MV-4-11 (cell line): ENCODE measurements at regions not wholly inside any gene's neighbourhood (a gene's known extent, or its start where the extent isn't known, plus 50 kb on each side); places are given as distances from the start of the nearest gene placed in this dataset.

Experiments
- DNase-seq: peaks from one replicate; lab custom pipeline; 2025; lab: John Stamatoyannopoulos, UW

DNA sequence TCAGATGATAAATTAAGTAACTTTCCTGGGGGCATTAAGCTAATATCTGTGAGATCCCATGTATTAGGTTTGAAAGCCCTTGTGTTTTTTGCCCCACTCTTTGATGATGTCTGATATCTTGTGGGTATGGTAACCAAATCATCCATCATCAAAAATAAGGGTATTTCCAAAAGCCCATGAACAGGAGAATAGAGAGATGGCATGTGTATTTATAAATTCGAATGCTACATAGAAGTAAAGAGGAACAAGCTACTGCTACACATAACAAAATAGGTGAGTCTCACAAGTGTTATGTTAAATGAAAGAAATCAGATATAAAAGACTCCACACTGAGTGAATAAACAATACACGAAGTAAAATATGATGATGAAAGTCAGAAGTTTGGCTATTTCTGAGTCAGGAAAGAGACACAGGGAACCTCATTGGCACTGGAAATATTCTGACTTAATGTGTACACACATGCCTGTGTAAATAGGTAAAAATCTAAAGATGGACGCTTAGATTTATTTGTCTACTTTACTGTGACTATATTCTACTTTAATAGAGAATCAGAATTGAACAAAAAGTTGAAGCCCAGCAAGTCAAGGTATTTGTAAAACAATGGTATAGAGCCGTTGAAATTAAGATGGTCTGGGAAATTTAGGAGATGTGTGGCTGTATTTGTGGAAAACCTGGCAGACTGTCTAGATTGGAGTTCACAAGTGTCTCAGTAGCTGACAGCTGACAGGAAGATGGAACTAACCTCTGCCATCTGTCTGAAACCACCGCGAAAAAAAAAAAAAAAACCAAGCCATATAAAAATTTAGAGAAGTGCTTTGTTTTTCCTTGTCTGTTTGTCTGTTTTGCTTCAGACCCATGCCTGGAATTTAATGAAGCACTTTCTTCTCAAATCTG, 111.0 kb upstream of the TGFBR2 start:
- peak; percentile 42 for DNase-seq

DNA sequence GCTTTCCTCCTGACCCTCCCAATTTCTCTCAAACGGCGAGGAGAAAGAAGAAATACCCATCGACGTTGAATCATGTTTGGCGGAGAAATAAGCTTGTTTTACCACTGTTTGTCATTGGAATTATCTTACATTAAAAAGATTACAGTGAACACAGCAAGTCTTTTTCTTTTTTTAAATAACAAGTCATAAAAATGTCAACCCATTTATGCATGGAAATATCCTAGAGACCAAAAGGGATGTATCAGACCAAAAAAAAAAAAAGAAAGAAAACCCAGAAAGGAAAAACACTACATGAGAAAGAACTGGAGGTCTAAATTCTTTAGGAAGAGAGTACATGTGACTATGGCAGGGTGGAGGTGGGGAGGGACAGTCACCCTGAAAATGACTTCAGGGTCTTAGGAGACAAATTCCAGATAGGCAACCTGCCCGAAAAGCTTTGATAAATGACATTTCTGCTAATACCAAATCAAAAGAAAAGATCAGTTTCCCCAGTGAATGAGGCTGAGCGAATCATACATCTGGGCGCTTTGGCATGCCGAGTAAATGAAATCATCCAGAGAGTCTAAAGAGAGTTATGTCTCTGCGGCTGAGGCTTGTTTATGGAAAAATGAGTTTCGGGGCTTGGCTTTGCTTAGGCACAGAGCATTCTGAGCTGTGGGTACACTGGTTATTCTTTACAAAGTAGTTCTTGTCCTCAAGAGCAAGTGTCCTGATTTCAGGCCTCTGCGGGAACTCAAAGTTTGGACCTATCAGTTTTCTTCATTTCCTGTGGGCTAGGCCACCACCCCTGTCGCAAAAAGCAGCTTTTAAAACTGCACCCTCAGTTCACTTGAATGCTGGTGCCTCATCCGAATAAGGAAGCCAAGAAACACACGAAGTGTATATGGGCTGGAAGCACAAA, 110.1 kb upstream of the TGFBR2 start:
- peak; percentile 45 for DNase-seq

DNA sequence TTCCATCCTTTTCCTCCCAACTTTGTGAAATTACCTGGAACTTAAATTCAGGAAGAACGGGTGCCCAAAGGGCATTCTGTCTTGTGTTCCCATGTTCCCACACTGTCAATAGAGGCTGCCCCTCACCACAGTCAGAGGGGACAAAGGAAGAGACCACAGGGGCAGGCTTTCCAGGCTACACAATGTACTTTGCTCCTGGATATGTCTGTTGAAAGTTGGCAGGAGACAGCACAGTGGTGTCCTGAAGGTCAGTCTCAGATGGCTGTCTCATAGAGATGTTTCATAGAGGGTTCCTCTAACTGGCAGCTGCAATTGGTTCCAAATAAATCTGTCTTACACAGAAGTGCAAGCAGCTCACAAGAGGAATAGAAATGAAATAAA, 107.8 kb upstream of the TGFBR2 start:
- no peak for DNase-seq

DNA sequence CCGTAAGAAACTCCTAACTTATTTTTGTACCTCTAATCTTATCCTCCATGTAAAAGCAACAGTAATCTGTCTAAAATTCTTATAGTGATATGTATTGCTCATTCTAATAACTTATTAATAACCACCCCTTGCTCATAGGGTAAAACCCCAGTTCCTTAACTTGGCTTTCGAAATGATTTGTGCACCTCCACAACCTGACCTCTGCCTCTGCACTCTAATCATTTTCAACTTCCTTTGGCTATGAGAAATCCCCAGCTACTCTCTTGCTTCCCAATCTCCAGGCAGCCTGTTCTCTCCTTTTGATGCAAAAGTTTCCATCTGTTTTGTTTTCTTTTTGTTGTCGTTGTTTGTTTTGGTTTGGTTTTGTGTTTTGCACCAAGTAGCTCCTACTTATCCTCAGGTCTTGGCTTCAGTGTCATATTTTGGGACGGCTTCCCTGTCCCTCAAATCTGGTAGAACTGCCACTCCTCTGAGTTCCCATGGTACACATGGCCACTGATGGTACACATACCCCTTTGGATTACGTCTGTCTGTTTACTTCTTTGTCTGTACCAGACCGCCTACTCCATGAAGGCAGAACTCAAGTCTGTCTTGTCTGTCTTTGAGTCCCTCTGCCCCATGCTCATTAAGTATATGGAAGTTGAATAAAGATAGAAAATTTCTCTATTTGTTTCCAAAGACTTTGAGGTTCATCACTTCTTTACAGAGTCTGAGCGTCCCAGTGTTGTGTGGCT, 105.6 kb upstream of the TGFBR2 start:
- no peak for DNase-seq

DNA sequence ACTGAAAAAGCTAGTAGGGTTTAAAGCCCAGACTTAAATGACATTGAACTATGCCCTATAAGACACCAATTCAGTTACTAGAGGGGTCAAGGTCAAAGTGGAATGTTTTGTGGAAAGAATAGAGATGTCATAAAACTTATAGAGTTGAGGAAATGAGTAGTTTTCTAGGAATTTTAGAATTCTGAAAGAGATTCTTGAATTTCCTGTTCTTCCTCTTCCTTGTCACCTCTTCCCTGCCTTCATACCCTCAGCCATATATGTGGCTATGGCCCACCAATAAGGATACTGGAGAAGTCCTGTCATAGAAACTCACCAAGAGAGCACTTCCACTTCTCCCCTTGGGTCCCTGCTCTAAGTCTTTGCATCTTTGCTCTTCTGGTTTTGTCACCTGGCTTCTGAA, 104.9 kb upstream of the TGFBR2 start:
- no peak for DNase-seq

DNA sequence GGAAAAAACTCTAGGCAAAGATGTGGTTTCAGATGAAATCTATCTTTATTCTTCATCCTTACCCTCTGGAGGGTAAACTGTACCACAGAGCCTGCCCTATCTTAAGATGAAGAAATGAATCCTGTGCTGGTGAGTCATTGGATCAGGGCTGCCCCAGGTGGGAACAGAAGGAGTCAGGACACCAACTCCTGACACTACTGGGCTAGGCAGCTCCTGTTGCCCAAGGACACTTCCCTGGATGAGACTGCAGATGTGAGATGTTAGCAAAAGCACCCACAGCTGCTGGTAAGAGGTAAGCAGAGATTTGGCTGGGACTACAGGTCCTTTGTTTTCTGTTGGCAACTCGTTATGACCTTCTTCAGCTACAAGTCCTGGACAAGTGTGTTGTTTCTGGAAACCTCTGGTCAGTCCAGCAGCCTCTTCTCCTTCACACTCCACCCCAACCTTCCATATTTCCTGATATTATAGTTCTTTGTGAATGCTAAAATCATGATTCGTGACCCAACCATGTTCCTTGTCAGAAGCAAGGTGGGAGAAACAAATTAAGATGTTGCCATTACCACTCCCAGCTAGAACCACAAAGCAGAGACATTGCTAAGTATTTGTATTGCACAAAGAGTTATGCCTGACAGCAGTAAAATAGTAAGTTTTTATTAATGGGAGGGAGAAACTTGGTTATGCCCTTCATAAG, 104.2 kb upstream of the TGFBR2 start:
- no peak for DNase-seq

DNA sequence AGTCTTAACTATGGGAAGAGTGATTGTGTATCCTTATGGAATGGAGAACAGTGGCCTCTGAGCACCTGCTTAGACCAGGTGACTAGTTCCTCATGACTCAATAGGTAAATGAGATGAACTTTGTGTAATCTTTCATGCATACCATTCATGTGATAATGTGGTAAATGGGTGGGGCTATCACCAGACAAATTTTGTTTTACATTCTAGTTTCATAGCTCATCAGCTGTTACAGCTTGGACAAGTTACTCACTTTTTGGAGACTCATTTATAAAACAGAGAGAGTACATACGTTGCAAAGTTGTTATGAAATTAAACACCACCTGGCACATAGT, 103.7 kb upstream of the TGFBR2 start:
- DNase-seq = no peak

DNA sequence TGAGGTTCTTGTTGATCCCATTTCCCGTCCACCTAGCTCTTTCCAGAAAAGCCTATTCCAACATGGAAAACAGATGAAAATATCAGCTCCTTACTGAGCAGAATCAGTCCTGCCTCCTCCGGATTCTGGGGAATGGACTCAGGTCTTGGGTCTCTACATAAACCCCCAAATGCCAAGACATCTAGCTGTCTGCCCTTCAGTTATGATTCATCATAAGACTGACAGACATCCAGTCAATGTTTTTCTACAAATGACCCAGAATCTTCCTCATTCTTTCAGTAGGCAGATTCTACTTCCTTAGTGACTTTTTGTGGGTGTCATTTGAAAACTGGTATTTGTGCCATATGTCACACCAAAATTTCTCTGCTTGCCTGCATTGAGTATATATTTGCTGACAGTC, 103.0 kb upstream of the TGFBR2 start:
- peak; percentile 18 for DNase-seq

DNA sequence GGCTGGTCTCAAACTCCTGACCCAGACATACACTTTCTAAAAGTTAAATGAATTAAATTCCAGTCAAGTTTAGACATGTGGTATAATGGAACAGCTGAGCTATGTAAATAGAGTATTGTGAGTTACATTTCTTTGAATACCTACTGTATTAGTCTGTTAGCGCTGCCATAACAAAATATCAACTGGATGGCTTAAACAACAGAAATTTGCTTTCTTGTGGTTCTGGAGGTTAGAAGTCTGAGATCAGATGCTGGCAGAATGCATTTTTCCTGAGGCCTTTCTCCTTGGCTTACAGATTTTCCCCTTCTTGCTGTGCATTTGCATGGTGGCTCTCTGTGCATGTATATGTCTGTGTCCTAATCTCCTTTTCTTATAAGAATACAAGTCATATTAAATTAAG, 101.5 kb upstream of the TGFBR2 start:
- no peak for DNase-seq

DNA sequence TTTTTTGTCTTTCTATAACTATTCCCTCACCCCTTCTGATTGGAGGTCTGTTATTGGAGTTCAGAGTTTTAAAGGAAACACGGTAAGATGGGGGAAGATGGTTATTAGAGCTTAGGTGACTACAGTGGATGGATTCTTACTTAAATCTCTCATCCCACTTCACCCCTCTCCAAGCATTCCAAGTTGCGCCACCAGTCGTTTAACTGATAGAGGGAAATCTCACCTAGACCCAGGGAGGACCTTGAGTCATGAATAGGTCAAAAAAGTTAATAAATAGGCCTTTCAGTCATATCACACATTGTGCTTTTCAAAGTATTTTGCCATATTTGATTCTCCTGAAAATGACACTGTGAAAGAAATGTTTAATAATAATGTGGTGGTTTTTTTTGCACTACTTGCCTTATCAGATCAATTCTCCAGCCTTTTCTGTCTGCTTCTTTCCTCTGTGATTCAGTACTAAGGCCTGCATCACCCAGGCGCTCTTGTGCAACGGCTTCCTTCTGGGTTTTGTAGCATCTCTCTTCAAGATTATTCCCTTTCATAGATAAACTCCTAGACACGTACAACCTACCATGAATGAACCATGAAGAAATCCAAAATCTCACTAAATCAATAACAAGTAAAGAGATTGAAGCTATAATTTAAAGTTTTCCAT, 100.4 kb upstream of the TGFBR2 start:
- DNase-seq = no peak

DNA sequence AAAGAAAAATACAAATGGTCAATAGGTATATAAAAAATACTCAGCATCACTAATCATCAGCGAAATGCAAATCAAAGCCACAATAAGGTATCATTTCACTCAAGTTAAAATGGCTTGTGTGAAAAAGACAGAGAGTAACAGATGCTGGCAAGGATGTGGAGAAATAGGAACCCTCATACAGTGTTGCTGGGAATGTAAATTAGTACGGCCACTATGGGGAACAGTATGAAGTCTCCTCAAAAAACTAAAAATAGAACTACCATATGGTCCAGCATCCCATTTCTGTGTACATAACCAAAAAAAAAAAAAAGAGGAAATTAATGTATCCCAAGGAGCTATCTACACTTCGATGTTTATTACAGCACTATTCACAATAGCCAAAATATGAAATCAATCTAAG, 98.1 kb upstream of the TGFBR2 start:
- DNase-seq = no peak

DNA sequence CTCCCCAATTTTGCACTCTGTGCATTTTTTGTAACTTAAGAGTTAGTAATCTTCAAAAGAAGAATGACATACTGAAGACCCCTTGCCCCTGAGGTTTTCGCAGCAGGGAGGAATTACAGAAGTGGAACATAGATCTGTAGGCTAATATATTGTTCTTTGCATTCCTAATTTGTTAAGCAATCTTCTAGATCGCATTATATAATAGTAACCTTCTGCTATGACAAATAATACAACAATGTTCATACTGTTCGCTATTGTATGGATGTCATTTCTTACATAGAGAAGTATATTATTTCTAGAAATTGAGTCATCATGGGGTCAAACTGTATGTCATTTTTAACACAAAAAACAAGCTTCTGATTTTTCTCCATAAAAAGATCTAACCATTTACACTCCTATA, 95.8 kb upstream of the TGFBR2 start:
- no peak for DNase-seq

DNA sequence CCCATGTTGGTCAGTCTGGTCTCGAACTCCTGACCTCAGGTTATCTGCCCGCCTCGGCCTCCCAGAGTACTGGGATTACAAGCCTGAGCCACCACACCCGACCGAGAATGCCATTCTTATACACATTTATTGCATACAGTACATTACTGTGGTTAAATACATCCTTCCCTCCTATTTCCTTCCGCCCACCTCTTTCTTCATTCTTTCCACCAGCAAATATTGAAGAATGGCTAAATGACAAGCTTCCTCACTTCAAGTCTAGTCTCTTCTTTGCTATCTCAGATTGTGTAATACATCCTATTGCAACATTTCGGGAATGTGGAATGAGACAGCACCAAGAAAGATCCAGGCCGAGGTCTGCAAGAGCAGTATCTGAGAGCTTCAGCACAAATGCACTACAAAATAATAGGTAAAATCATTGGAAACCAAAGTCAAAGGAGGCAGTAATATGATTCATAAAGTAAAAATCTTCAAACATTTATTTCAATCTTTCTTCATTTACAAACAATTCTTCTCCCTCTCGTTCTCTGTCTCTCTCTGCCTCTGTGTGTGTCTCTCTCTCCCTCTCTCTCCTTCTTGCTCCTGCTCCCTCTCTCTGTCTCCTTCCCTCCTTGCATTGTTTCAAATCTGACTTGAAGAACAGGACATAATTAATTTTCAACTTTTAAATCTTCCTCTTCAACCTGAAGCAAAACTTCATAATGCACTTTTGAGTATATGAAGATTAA, 94.7 kb upstream of the TGFBR2 start:
- DNase-seq = peak; percentile 84

DNA sequence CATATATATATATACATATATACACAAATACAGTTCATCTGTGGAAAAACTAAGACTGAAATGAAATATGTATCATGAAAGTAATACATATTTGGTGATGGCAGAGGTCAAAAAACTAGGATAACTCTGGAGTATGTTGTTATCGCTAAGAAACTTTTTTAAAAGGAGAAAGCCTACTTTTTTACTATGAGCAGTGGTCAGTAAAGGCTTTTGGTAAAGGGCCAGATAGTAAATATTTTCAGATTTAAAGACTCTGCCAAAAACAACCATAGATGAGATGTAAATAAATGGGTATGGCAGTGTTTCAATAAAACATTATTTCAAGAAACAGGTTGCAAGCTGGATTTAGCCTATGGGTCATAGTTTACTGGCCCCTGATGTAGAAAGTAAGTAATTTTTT, 93.8 kb upstream of the TGFBR2 start:
- no peak for DNase-seq

DNA sequence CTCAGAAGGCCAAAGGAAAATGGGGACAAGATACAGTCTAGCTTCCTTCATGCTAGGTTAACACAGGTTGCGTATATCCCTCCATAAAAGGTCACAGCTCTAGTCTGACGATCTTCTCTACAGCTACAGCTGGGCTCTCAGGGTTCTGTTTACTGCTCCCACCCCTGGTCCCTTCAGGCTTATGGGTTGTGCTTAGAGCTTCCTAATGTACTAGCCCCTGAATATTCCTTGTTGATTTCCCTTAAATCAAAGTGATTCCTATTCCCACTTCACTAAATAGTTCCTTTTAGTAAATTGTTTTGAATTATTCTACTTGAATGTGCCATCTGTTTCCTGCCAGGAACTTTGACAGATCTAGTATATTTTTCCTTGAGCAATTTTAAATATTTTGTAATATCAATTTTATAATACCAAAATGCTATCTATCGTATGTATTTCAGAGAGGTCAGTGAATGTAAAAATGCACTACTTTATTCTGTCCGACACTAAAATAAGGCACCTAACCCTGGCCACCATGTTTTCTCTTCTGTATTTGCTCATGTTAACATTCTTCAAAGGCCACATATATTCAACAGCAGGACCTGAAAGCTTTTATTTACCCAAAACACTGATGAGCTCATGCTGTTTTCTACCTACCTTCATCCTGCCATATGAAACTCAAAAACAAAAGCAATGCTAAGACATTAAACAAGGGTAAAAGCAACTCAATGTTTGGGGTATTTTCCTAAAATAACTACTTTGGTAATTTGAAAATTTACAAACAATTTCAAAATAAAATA, 92.8 kb upstream of the TGFBR2 start:
- no peak for DNase-seq

DNA sequence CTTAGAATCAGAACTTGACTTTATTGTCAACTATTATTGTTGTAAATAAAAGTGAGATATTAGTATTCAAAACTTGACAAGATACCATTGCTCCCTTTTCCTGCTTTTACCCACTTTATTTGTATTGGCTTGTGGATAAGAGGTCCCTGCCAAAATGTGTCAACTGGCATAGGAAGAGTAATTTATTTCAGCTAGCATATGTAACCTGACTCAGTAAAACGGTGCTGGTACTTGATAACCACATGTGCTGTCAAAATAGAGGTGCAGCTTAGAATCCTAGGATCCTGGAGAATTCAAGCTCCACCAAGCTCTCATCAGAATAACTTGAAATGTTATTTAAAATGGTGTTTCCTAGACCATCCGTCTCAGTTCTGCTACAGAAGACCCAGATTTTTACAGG, 90.2 kb upstream of the TGFBR2 start:
- no peak for DNase-seq

DNA sequence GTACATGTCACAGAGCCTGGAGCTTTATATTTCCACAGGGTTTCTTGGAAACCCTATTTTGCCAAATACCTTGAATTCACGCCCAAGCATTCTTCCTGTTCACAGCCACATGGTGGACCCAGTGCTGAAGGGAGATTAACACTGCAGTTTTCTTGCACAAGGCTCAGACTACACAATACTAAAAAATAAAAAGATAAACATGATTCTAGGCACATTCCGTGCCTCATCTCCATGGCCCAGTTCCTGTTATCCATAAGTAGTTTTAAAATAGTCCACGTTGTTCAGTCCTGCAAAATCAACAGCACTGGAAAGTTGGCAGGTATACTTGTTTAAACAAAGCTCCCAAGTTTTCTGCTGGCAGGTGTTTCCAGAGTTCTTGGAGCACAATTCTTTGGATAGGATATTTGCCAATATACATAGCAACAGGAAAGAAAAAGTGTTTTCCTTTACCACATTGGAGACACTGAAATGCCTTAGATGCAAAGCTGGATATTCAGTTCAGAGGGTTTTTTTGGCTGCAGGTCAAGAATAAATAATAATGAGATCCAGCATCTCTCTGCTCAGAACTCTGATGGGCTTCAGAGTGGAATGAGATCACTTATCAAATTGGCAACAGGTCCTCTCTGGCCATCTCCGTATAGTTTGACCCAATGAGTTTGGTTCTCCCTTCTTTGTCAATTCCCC, 88.1 kb upstream of the TGFBR2 start:
- DNase-seq = no peak

DNA sequence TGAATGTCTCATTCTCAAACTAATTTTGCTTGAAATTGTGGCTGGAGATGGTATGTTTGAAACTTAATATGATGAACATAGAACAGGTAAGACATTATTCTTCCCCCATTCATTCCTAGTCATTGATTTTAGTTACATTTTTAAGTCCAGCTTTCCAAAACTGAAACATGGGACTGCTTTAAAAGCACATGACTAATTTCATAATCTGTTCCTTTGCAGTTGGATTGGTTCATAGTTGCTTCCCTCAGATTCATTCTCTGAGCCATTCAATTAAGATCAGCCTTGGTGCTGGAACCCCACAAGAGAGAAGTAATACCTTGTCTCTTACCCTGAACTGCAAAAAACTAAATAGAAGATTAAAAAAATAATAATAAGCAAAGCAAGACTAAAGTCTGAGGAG, 87.5 kb upstream of the TGFBR2 start:
- DNase-seq = no peak

DNA sequence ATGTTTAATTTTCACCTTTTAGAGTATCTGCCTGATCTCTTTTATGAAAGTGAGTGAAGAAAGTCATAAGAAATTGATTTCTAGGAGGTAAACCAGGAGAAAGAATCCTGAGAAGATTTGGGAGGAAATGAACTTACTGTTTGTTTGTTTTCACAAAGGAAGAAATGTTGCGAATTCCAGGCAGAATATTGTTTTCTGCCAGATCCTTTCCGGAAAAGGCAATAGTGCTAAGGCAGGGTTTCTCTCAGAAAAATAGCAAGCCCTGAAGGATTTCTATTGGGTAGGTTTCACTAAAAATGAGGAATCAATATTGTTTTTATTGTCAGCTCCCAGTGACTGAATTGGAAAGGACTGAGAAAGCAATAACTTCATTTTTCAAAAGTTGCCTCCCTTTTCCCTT, 85.7 kb upstream of the TGFBR2 start:
- no peak for DNase-seq
